Bronchial epithelial cell (primary cell): ENCODE measurements at regions not wholly inside any gene's neighbourhood (a gene's known extent, or its start where the extent isn't known, plus 50 kb on each side); places are given as distances from the start of the nearest gene placed in this dataset.

Source experiments
- DNase-seq: peaks from one replicate; pipeline ENCODE4 v3.0.0-alpha.2; 2010; ENCODE audit warnings: low read depth
- FAIRE-seq: peaks from 2 replicates; lab custom pipeline; 2011; peaks lifted over from hg19 to GRCh38; lab: Jason Lieb, UNC
- H3K27me3 ChIP-seq: 2 replicates; pipeline ENCODE4 v1.5.1; 2011; ENCODE audit warnings: low read length; ENCODE audit not compliant: control insufficient read depth, insufficient read depth
- H3K36me3 ChIP-seq: 2 replicates; pipeline ENCODE4 v1.5.1; 2011; ENCODE audit warnings: low read length; ENCODE audit not compliant: control insufficient read depth, insufficient read depth
- H3K4me3 ChIP-seq: 2 replicates; pipeline ENCODE4 v1.5.1; 2011; ENCODE audit warnings: mild to moderate bottlenecking, low read depth, low read length, control low read depth
- CTCF ChIP-seq: IDR thresholded peaks from 2 replicates; pipeline ENCODE4 v1.5.1; 2011; ENCODE audit warnings: mild to moderate bottlenecking, moderate library complexity, low read length, control low read depth, inconsistent platforms; ENCODE audit not compliant: insufficient read depth, severe bottlenecking

GRCh38 chr2:228700638-228701037, 519.2 kb upstream of the SPHKAP start:
- no peak for TF ChIP-seq CTCF
- FAIRE-seq (no peak), DNase-seq (peak; percentile 74)
- no peaks in the 10 kb centered on the region for H3K36me3 ChIP-seq
- H3K27me3 ChIP-seq, result no peaks in the 10 kb centered on the region
- no peak overlapping the region for H3K4me3 ChIP-seq

- no peak for TF ChIP-seq CTCF
- no peaks in the 10 kb centered on the region for H3K36me3 ChIP-seq
- DNase-seq, result no peak
- no peaks in the 10 kb centered on the region for H3K27me3 ChIP-seq
- H3K4me3 ChIP-seq, result no peak overlapping the region
- FAIRE-seq, result no peak
Observed at GRCh38 chr2:228699888-228700287, 518.4 kb upstream of the SPHKAP start.

DNA sequence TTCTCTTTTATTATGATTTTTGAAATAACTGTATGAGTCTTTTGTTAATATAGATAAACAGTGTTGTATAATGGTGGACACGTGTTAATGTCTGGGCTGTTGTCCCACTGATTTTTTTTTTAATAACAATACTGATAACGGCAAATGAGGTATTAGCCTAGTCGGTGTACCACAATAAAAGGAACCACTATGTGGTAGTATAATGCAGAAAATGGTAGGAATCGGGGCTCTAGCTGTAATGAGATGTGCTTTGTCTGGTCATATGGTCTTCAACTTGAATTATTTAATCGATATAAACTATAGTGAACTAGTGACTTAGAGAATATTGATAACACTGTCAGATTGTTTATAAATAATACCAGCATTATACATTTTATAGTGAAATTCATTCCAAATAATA, 517.9 kb upstream of the SPHKAP start:
- DNase-seq (no peak), FAIRE-seq (no peak)
- H3K27me3 ChIP-seq, result no peaks in the 10 kb centered on the region
- no peak overlapping the region for H3K4me3 ChIP-seq
- H3K36me3 ChIP-seq, result no peaks in the 10 kb centered on the region
- TF ChIP-seq CTCF, result no peak

DNA sequence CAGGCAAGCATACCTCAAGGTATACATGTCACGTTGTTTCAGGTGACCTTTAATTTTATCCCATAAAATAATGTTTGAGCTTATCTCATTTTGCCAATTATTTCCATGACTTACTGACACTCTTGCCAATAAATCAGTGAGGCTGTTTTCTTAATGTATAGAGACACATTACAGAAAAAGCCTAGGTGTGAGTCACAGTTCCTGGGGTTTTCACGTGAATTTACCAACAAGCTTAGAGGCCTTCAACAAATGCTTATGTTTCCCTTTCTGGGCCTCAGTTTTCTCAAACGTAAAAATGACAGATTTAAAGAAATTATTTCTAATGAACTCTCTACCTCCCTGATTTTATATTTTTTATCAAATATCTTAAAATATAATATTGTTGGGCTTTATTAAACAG, 517.5 kb upstream of the SPHKAP start:
- Histone ChIP-seq H3K36me3 (no peaks in the 10 kb centered on the region), H3K4me3 (no peak overlapping the region), H3K27me3 (no peaks in the 10 kb centered on the region)
- no peak for FAIRE-seq
- TF ChIP-seq CTCF, result no peak
- peak; percentile 53 for DNase-seq

DNA sequence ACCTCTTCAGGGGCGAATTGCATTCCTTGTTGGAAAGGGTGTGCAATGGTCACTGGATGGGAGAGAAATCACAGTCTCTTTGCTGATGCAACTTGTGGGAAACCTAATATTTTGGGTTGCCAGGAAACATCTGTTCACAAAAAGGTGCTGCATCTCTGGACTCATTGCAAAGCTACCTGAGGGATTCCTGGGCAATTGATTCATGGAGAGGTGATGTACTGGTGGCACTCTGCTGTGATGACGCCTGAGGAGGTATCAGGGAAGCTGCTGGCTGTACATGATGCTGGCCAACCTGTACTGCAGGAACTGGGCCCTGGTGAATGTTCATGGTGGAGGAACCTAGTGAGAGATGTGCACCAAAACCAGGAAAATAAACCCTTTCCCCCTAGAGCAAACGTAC, 516.0 kb upstream of the SPHKAP start:
- no peak overlapping the region for H3K4me3 ChIP-seq

More for the DNA sequence above, 516.0 kb upstream of the SPHKAP start:
- H3K36me3 ChIP-seq, result no peaks in the 10 kb centered on the region
- DNase-seq (no peak), FAIRE-seq (no peak)
- TF ChIP-seq CTCF, result no peak
- H3K27me3 ChIP-seq, result no peaks in the 10 kb centered on the region
